AG09309 (cell line): ENCODE measurements at regions not wholly inside any gene's neighbourhood (a gene's known extent, or its start where the extent isn't known, plus 50 kb on each side); places are given as distances from the start of the nearest gene placed in this dataset.

ENCODE experiments used
- DNase-seq: peaks from one replicate; pipeline ENCODE4 v3.0.0-alpha.2; 2010; ENCODE audit warnings: low read depth
- H3K4me3 ChIP-seq: 2 replicates; pipeline ENCODE4 v1.5.1; 2011; ENCODE audit warnings: mild to moderate bottlenecking, low read depth, low read length, moderate library complexity; ENCODE audit not compliant: control insufficient read depth
- TF ChIP-seq, protein P1 (sequence below): IDR thresholded peaks from 2 replicates; pipeline ENCODE4 v1.5.1; 2011; ENCODE audit warnings: mild to moderate bottlenecking, low read depth, low read length, inconsistent platforms; ENCODE audit not compliant: insufficient read depth, control insufficient read depth; ENCODE audit errors: missing control alignments

DNA sequence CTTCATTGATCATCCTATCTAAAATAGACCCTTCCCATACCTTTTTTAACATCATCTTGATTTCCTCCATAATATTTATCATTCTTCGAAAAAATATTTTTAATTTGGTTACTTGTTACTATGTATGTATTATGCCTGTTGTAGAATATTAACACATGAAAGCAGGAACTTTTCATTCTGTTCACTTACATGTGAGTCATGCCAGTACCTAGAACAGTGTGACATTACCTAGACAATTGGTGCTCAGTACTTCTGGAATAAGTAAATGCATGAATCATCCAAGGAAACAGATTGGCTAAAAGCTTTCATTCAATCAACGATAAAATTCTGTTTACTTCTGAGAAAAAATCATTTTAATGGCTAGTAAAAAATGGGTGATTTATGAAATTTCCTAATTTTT is 76.4 kb downstream of the CXXC4 start:
- TF ChIP-seq, protein P1, sequence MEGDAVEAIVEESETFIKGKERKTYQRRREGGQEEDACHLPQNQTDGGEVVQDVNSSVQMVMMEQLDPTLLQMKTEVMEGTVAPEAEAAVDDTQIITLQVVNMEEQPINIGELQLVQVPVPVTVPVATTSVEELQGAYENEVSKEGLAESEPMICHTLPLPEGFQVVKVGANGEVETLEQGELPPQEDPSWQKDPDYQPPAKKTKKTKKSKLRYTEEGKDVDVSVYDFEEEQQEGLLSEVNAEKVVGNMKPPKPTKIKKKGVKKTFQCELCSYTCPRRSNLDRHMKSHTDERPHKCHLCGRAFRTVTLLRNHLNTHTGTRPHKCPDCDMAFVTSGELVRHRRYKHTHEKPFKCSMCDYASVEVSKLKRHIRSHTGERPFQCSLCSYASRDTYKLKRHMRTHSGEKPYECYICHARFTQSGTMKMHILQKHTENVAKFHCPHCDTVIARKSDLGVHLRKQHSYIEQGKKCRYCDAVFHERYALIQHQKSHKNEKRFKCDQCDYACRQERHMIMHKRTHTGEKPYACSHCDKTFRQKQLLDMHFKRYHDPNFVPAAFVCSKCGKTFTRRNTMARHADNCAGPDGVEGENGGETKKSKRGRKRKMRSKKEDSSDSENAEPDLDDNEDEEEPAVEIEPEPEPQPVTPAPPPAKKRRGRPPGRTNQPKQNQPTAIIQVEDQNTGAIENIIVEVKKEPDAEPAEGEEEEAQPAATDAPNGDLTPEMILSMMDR: no peak
- no peak for DNase-seq
- H3K4me3 ChIP-seq: no peak overlapping the region

- H3K4me3 ChIP-seq: no peak overlapping the region
- TF ChIP-seq, protein P1: no peak
- no peak for DNase-seq
These were observed 77.3 kb downstream of the CXXC4 start for GRCh38 chr4:104417357-104417882.

GRCh38 chr4:104416725-104417356 is 77.9 kb downstream of the CXXC4 start:
- no peak for DNase-seq
- TF ChIP-seq, protein P1: no peak
- no peak overlapping the region for H3K4me3 ChIP-seq

GRCh38 chr4:104413487-104413886 is 81.2 kb downstream of the CXXC4 start:
- DNase-seq: no peak
- TF ChIP-seq, protein P1: no peak
- no peak overlapping the region for H3K4me3 ChIP-seq

- TF ChIP-seq, protein P1: no peak
- no peak for DNase-seq
- H3K4me3 ChIP-seq: no peak overlapping the region
These were observed 82.3 kb downstream of the CXXC4 start for GRCh38 chr4:104412344-104412743.

DNA sequence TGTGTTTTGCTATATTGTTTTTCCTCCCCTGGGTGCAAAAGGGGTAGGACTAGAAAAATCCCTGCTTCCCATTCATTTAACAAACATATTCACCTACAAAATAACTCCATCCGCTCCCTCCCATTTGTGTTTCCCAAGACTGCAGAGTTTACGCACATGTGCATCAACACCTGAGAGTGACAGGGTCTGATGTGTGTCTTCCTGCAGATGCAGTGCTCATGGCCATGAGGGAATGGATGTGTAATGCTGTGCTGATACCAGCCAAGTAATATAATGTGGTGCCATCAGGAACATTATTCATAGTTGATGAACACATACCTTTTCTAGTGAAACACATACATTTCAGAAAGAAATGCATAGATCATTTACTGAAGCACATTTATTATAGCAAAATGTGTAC is 83.2 kb downstream of the CXXC4 start:
- H3K4me3 ChIP-seq: no peak overlapping the region
- TF ChIP-seq, protein P1: no peak
- DNase-seq: no peak
